Activated CD4-positive, alpha-beta T cell treated with anti-CD3 and anti-CD28 coated beads, Interleukin-2, amount 50 U/mL, for 1 hour (primary cell): ENCODE measurements at regions not wholly inside any gene's neighbourhood (a gene's known extent, or its start where the extent isn't known, plus 50 kb on each side); places are given as distances from the start of the nearest gene placed in this dataset.
"Not testable (repeated sequence)": the region's sequence is repeated elsewhere in the genome, so short reads cannot be mapped to it uniquely, and the experiment has no call there.

ENCODE experiments used
- DNase-seq: peaks from one replicate; pipeline ENCODE4 v3.0.0-alpha.2; 2020

- DNase-seq, result no peak
Measured at GRCh38 chr10:23777153-23777552, 338.3 kb downstream of the OTUD1 start.

GRCh38 chr10:23779301-23779700, 340.4 kb downstream of the OTUD1 start:
- no peak for DNase-seq

GRCh38 chr10:23780331-23780730, 341.5 kb downstream of the OTUD1 start:
- DNase-seq, result no peak

- no peak for DNase-seq
Measured at GRCh38 chr10:23786594-23786993, 347.7 kb downstream of the OTUD1 start.

- no peak for DNase-seq
Measured at GRCh38 chr10:23793577-23793976, 354.7 kb downstream of the OTUD1 start.

GRCh38 chr10:23797452-23797851, 358.6 kb downstream of the OTUD1 start:
- DNase-seq, result not testable (repeated sequence)

- DNase-seq, result no peak
Measured at GRCh38 chr10:23804125-23804524, 365.2 kb downstream of the OTUD1 start.

GRCh38 chr10:23813687-23814086, 374.8 kb downstream of the OTUD1 start:
- DNase-seq, result no peak

- DNase-seq, result no peak
Measured at GRCh38 chr10:23818484-23818883, 379.6 kb downstream of the OTUD1 start.

GRCh38 chr10:23820792-23821191, 381.9 kb downstream of the OTUD1 start:
- DNase-seq, result no peak

- DNase-seq, result no peak
Measured at GRCh38 chr10:23824822-23825221, 384.1 kb upstream of the KIAA1217 start.

GRCh38 chr10:23826421-23826820, 382.5 kb upstream of the KIAA1217 start:
- DNase-seq, result no peak

- no peak for DNase-seq
Measured at GRCh38 chr10:23829556-23829955, 379.4 kb upstream of the KIAA1217 start.

GRCh38 chr10:23834091-23834490, 374.8 kb upstream of the KIAA1217 start:
- DNase-seq, result no peak

GRCh38 chr10:23850631-23851030, 358.3 kb upstream of the KIAA1217 start:
- DNase-seq, result no peak

- DNase-seq, result no peak
Measured at GRCh38 chr10:23859598-23859997, 349.3 kb upstream of the KIAA1217 start.

GRCh38 chr10:23864631-23865147, 344.2 kb upstream of the KIAA1217 start:
- no peak for DNase-seq

- not testable (repeated sequence) for DNase-seq
Measured at GRCh38 chr10:23866985-23867384, 342.0 kb upstream of the KIAA1217 start.

GRCh38 chr10:23868121-23868520, 340.8 kb upstream of the KIAA1217 start:
- DNase-seq, result no peak

- no peak for DNase-seq
Measured at GRCh38 chr10:23869548-23869947, 339.4 kb upstream of the KIAA1217 start.

GRCh38 chr10:23869996-23870395, 338.9 kb upstream of the KIAA1217 start:
- DNase-seq, result no peak

GRCh38 chr10:23870651-23871610, 338.0 kb upstream of the KIAA1217 start:
- DNase-seq, result no peak

- DNase-seq, result no peak
Measured at GRCh38 chr10:23872290-23872689, 336.6 kb upstream of the KIAA1217 start.

GRCh38 chr10:23877791-23878320, 331.1 kb upstream of the KIAA1217 start:
- DNase-seq, result no peak
